HG02571 (cell line): ENCODE measurements at regions not wholly inside any gene's neighbourhood (a gene's known extent, or its start where the extent isn't known, plus 50 kb on each side); places are given as distances from the start of the nearest gene placed in this dataset.
"Not testable (repeated sequence)": the region's sequence is repeated elsewhere in the genome, so short reads cannot be mapped to it uniquely, and the experiment has no call there.

Experiments
- ATAC-seq: cut with Tn5 transposase; IDR thresholded peaks from one replicate; pipeline ENCODE4 v1.9.1; 2021; ENCODE audit warnings: mild to moderate bottlenecking, moderate library complexity; ENCODE audit not compliant: unreplicated experiment

- ATAC-seq, result no peak
Measured at GRCh38 chr15:96466389-96466947, 136.0 kb downstream of the NR2F2 start.

GRCh38 chr15:96468036-96468435, 137.5 kb downstream of the NR2F2 start:
- no peak for ATAC-seq

- ATAC-seq, result no peak
Measured at GRCh38 chr15:96470681-96471310, 140.3 kb downstream of the NR2F2 start.

- ATAC-seq, result no peak
Measured at GRCh38 chr15:96472681-96473080, 142.2 kb downstream of the NR2F2 start.

- no peak for ATAC-seq
Measured at GRCh38 chr15:96473556-96473955, 143.1 kb downstream of the NR2F2 start.

- ATAC-seq, result no peak
Measured at GRCh38 chr15:96474231-96474664, 143.7 kb downstream of the NR2F2 start.

GRCh38 chr15:96477227-96477626, 146.7 kb downstream of the NR2F2 start:
- no peak for ATAC-seq

GRCh38 chr15:96484412-96484811, 153.9 kb downstream of the NR2F2 start:
- not testable (repeated sequence) for ATAC-seq

GRCh38 chr15:96484830-96485229, 154.3 kb downstream of the NR2F2 start:
- ATAC-seq, result no peak

GRCh38 chr15:96487245-96487644, 156.7 kb downstream of the NR2F2 start:
- ATAC-seq, result no peak

- ATAC-seq, result not testable (repeated sequence)
Measured at GRCh38 chr15:96491066-96491699, 160.7 kb downstream of the NR2F2 start.

GRCh38 chr15:96491700-96492644, 161.5 kb downstream of the NR2F2 start:
- not testable (repeated sequence) for ATAC-seq

GRCh38 chr15:96494505-96494904, 164.0 kb downstream of the NR2F2 start:
- ATAC-seq, result no peak

GRCh38 chr15:96495386-96495785, 164.9 kb downstream of the NR2F2 start:
- no peak for ATAC-seq

GRCh38 chr15:96497951-96498350, 167.5 kb downstream of the NR2F2 start:
- ATAC-seq, result no peak

GRCh38 chr15:96500508-96500907, 170.0 kb downstream of the NR2F2 start:
- ATAC-seq, result no peak

GRCh38 chr15:96501362-96501761, 170.9 kb downstream of the NR2F2 start:
- no peak for ATAC-seq

- ATAC-seq, result no peak
Measured at GRCh38 chr15:96502196-96502595, 171.7 kb downstream of the NR2F2 start.

GRCh38 chr15:96503276-96503675, 172.8 kb downstream of the NR2F2 start:
- no peak for ATAC-seq

- no peak for ATAC-seq
Measured at GRCh38 chr15:96504371-96504770, 173.9 kb downstream of the NR2F2 start.

- ATAC-seq, result no peak
Measured at GRCh38 chr15:96505014-96505413, 174.5 kb downstream of the NR2F2 start.
